NT2/D1 (cell line): ENCODE measurements at regions not wholly inside any gene's neighbourhood (a gene's known extent, or its start where the extent isn't known, plus 50 kb on each side); places are given as distances from the start of the nearest gene placed in this dataset.

ENCODE experiments used
- DNase-seq: peaks from one replicate; pipeline ENCODE4 v3.0.0-alpha.2; 2011; ENCODE audit warnings: low read depth, low spot score
- H3K27me3 ChIP-seq: 2 replicates; pipeline ENCODE4 v1.6.0; 2011; ENCODE audit warnings: mild to moderate bottlenecking; ENCODE audit not compliant: insufficient read length, insufficient read depth
- H3K36me3 ChIP-seq: 2 replicates; pipeline ENCODE4 v1.6.1; 2011; ENCODE audit warnings: mild to moderate bottlenecking, low read length, mixed read lengths; ENCODE audit not compliant: insufficient read depth, insufficient read length
- H3K4me1 ChIP-seq: 2 replicates; pipeline ENCODE4 v1.5.1; 2011; ENCODE audit not compliant: insufficient read depth, insufficient read length
- H3K4me3 ChIP-seq: 2 replicates; pipeline ENCODE4 v1.5.1; 2011; ENCODE audit warnings: low read depth; ENCODE audit not compliant: insufficient read length
- H3K9ac ChIP-seq: 2 replicates; pipeline ENCODE4 v1.6.0; 2011; ENCODE audit warnings: low read depth; ENCODE audit not compliant: insufficient read length
- H3K9me3 ChIP-seq: 2 replicates; pipeline ENCODE4 v1.5.1; 2011; ENCODE audit warnings: mild to moderate bottlenecking, low read length; ENCODE audit not compliant: insufficient read depth
- SUZ12 ChIP-seq: IDR thresholded peaks from 2 replicates; pipeline ENCODE4 v1.6.1; 2011; ENCODE audit not compliant: insufficient read length, insufficient read depth; ENCODE audit errors: extremely low read depth
- YY1 ChIP-seq: IDR thresholded peaks from 2 replicates; pipeline ENCODE4 v1.6.1; 2011; ENCODE audit not compliant: insufficient read length, insufficient read depth
- ZNF274 ChIP-seq: IDR thresholded peaks from 2 replicates; pipeline ENCODE4 v1.6.1; 2011; ENCODE audit warnings: mild to moderate bottlenecking, low read depth, low read length

DNA sequence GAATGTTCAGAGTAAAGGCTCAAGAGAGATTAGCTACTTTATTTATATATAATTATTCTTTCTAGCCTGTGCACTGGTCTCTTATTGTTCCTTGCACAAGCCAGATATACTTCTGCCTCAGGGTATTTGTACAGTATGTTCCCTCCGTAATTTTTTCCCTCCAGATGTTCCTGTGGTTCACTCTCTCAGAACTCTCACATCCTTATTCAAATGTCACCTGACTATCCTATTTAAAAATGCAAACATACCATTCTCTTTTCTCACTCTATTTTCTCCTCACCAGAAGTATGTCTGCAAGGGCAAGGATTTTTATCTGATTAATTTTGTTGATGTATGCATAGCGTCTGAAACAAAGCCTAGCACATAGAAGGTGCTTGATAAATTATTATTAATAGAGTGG lies 64.0 kb upstream of the CERS6 start:
- H3K9me3 ChIP-seq, result no peaks in the 10 kb centered on the region
- TF ChIP-seq YY1, result no peak
- no peak for TF ChIP-seq ZNF274
- no peak for TF ChIP-seq SUZ12
- no peaks in the 10 kb centered on the region for H3K36me3 ChIP-seq
- no peaks in the 10 kb centered on the region for H3K27me3 ChIP-seq
- H3K9ac ChIP-seq, result no peak overlapping the region
- H3K4me1 ChIP-seq, result no peaks in the 10 kb centered on the region
- H3K4me3 ChIP-seq, result no peak overlapping the region
- no peak for DNase-seq

DNA sequence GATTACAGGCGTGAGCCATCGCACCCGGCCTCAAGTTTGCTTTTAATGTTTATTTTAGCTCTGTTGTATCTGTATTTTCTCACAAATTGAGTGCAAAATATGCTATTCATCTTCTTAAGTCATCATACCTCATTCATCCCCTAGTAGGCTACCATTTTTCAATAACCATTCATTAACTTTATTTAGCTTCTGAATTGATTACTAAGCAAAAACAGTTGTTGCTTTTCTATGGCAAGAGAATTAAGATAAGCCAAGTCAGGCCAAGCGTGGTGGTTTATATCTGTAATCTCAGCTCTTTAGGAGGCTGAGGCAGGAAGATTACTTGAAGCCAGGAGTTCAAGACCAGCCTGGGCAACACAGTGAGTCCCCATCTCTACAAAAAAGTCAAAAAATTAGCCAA lies 63.3 kb upstream of the CERS6 start:
- Histone ChIP-seq H3K36me3 (no peaks in the 10 kb centered on the region), H3K4me1 (no peaks in the 10 kb centered on the region), H3K27me3 (no peaks in the 10 kb centered on the region), H3K9ac (no peak overlapping the region), H3K4me3 (no peak overlapping the region), H3K9me3 (no peaks in the 10 kb centered on the region)
- no peak for DNase-seq
- TF ChIP-seq SUZ12 (no peak), ZNF274 (no peak), YY1 (no peak)

DNA sequence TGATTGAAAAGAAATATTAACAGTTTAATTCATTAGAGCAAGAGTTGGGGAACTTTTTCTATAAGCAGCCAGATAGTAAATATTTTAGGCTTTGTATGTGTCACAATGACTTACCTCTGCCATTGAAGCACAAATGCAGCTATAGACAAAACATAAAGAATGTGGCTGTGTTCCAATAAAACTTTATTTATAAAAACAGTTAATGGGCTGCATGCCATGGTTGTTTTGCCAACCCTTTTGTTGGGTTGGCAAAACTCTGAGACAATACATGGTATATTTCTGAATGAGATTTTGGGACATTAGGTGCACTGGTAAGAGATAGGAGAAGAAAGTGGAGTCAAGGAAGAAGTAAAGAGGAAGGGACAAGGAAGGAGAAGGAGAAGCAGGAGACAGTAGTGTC lies 61.8 kb upstream of the CERS6 start:
- Histone ChIP-seq H3K27me3 (no peaks in the 10 kb centered on the region), H3K36me3 (no peaks in the 10 kb centered on the region), H3K9ac (no peak overlapping the region), H3K9me3 (no peaks in the 10 kb centered on the region), H3K4me1 (no peaks in the 10 kb centered on the region), H3K4me3 (no peak overlapping the region)
- TF ChIP-seq SUZ12 (no peak), ZNF274 (no peak), YY1 (no peak)
- no peak for DNase-seq

DNA sequence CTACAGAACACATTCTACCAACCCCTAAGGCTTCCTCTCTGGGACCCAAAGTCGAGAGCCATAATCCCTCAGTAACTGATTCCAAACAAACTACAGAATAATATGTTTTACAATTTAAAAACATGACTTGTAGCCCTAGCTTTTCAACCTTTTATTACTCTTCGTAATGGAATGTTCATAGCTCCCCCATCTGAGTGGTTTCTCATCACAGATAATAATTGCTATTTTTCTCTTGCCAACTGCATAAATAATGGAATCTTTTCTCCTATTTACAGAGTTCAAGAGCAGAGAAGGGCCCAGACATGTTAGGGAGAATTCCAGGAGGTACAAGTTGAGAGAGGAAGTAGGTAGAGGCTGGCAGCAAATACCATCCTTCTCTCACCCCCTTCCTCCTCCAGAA lies 59.9 kb upstream of the CERS6 start:
- no peak for DNase-seq
- Histone ChIP-seq H3K4me1 (no peaks in the 10 kb centered on the region), H3K9ac (no peak overlapping the region), H3K27me3 (no peaks in the 10 kb centered on the region), H3K9me3 (no peaks in the 10 kb centered on the region), H3K4me3 (no peak overlapping the region), H3K36me3 (no peaks in the 10 kb centered on the region)
- TF ChIP-seq YY1 (no peak), SUZ12 (no peak), ZNF274 (no peak)

DNA sequence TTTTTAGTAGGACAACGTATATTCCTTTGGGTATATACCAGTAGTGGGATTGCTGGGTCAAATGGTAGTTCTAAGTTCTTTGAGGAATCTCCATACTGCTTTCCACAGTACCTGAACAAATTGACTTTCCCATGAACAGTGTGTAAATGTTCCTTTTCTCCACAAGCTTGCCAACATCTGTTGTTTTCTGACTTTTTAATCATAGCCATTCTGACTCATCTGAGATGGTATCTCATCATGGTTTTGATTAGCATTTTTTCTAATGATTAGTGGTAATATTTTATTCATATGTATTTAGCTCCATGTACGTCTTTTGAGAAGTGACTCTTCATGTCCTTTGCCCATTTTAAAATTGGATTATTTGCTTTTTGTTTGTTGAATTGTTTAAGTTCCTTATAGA lies 58.4 kb upstream of the CERS6 start:
- Histone ChIP-seq H3K4me3 (no peak overlapping the region), H3K9me3 (no peaks in the 10 kb centered on the region), H3K4me1 (no peaks in the 10 kb centered on the region), H3K9ac (no peak overlapping the region), H3K36me3 (no peaks in the 10 kb centered on the region), H3K27me3 (no peaks in the 10 kb centered on the region)
- DNase-seq, result no peak
- TF ChIP-seq YY1 (no peak), ZNF274 (no peak), SUZ12 (no peak)

DNA sequence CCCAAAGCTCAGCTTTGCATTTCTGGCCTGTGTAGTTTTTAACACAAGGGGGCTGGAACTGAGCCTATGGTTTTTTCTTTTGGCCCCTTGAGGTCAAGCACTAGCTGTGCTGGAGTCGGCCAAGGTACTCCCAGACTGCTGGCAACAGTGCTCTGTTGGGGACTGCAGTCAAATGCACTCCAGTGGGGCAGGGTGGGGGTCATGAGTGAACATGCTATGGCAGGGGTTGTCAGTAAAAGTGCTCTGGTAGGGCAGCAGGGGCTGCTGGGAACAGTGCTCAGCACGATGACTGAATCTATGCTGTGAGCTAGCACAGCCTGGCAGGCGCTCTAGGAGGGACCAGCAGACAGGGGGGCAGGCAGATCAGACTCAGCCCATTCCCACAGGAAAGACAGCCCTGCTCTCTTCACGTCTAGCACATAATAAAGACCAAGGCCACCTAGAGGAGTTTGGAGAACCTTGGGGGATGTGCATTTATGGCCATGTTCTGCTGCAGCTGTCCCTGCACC lies 55.0 kb upstream of the CERS6 start:
- Histone ChIP-seq H3K4me3 (no peak overlapping the region), H3K27me3 (no peaks in the 10 kb centered on the region), H3K9me3 (no peaks in the 10 kb centered on the region), H3K4me1 (no peaks in the 10 kb centered on the region), H3K9ac (no peak overlapping the region), H3K36me3 (no peaks in the 10 kb centered on the region)
- no peak for TF ChIP-seq YY1
- no peak for TF ChIP-seq ZNF274
- no peak for TF ChIP-seq SUZ12
- no peak for DNase-seq

DNA sequence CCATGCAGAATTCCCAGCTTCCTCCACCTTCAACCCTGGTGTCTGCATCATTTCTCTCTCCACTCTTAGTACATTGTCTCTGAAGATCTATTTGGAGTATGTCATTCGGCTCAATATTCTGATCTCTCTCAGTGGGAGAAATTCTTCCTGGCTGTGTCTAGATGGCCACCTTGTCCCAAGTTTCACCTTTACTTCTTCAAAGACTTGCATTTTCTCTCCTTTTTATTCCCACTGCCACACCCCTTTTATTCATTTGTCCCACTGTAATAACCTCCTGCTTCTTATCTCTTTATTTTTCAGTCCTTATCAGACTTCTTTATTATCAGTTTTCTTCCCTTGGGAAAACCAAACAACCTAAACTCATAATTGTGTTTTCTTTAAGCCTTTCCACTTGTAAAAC lies 54.3 kb upstream of the CERS6 start:
- no peaks in the 10 kb centered on the region for H3K27me3 ChIP-seq
- H3K4me3 ChIP-seq, result no peak overlapping the region
- no peak for DNase-seq
- H3K36me3 ChIP-seq, result no peaks in the 10 kb centered on the region
- TF ChIP-seq YY1, result no peak
- H3K9ac ChIP-seq, result no peak overlapping the region
- no peaks in the 10 kb centered on the region for H3K9me3 ChIP-seq
- no peaks in the 10 kb centered on the region for H3K4me1 ChIP-seq

DNA sequence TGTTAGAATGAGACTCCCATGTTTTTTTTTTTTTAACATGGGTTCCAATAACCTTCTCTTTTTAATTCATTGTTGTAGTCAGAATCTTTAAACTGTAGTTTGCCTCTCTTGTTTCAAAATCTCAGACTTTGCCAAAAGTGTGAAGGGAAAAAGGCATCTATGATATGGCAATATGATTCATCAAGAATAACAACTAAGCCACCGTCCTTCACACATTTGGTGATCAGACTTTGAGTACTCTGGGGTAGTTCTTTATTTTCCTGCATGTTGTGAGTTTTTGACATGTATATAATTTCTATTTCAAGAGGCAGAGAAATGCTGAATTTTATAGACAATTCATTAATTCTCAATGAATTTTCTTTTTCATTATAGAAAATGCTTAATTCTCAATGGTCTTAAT lies 53.5 kb upstream of the CERS6 start:
- no peak overlapping the region for H3K9ac ChIP-seq
- DNase-seq, result no peak
- H3K27me3 ChIP-seq, result no peaks in the 10 kb centered on the region
- TF ChIP-seq SUZ12 (no peak), YY1 (no peak), ZNF274 (no peak)
- H3K4me3 ChIP-seq, result no peak overlapping the region
- H3K4me1 ChIP-seq, result no peaks in the 10 kb centered on the region
- no peaks in the 10 kb centered on the region for H3K9me3 ChIP-seq
- no peaks in the 10 kb centered on the region for H3K36me3 ChIP-seq
